ENCODE measurements at regions not wholly inside any gene's neighbourhood (a gene's known extent, or its start where the extent isn't known, plus 50 kb on each side); places are given as distances from the start of the nearest gene placed in this dataset.

GRCh38 chr14:103207388-103208072 is 84.3 kb downstream of the TNFAIP2 start:
- DNase-seq: no peak

DNA sequence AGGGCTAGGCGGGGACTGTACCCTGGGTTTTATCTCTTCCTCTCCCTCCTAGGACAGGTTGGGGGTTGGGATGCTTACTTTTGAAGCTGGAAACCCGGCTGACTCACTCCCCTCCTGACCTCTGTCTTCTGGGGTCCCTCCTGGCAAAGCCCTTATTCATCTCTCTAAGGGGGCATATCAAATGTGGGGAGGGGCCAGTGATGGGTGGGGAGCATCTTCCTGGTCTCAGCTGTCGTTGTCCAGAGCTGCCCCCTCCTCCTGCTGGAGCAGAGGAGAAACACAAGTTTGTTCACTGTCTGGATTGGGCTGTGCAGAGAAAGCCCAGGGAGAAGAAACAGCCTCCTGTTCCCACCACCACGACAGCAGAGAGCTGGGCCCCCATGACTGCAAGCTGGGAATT is 85.8 kb downstream of the TNFAIP2 start:
- DNase-seq: no peak

DNA sequence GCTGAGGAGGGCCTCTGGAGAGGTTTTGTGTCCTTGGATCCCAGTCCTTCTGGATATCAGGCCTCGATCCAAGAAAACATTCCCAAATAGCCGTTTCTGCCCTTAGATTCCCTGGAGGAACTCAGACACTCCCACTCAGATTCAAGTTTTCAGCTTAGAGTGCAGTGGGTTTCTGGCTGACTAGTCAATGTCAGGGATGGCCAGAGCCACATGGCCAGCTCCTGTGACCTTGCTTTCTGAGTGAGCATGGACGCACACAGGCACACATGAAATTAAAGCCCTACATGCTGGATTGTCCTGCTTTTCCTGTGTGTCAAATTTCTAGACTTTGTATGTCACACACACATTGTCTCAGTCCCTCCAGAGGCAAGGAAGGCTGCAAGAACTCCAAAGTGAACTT is 86.2 kb downstream of the TNFAIP2 start:
- DNase-seq: no peak

GRCh38 chr14:103213331-103213730 is 90.1 kb downstream of the TNFAIP2 start:
- DNase-seq: no peak

GRCh38 chr14:103214461-103214958 is 91.2 kb downstream of the TNFAIP2 start:
- no peak for DNase-seq

DNA sequence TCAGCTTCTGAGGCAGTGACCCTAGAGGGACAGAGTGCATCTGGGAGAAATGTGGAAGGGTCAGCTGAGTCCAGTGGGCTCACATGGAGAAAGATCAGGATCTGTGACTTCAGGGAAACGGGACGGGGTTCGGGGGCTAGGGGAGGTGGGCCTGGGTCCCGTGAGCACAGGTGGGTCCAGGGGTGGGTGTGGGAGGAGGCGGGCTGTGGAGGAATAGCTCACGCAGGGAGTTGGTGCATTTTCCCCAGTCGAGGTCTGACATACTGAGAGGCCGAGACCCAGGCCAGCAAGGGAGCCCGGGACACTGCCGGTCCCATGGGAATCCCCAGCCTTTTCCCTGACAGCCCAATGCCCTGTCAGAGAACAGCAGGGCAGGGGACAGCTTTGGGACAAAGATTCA is 93.1 kb downstream of the TNFAIP2 start:
- no peak for DNase-seq

- DNase-seq: no peak
These were observed 93.6 kb downstream of the TNFAIP2 start for GRCh38 chr14:103216857-103217256.

DNA sequence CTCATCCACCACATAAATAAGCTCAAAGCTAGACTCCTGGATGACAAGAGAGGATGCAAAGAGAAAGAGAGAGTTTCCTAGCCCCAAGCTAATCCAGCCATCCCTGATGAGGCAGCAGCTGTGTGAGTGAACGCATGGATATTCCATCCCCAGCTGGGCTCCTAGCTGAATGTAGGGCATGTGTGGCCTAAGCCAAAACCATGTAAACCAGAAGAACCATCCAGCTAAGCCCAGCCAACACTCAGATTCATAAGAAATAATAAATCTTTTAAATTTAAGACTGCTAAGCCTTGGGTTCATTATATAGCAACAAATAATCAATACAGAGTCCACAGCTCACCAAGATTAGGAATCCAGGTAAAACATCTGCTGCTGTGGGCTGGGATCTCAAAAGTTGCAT is 94.3 kb downstream of the TNFAIP2 start:
- DNase-seq: no peak

DNA sequence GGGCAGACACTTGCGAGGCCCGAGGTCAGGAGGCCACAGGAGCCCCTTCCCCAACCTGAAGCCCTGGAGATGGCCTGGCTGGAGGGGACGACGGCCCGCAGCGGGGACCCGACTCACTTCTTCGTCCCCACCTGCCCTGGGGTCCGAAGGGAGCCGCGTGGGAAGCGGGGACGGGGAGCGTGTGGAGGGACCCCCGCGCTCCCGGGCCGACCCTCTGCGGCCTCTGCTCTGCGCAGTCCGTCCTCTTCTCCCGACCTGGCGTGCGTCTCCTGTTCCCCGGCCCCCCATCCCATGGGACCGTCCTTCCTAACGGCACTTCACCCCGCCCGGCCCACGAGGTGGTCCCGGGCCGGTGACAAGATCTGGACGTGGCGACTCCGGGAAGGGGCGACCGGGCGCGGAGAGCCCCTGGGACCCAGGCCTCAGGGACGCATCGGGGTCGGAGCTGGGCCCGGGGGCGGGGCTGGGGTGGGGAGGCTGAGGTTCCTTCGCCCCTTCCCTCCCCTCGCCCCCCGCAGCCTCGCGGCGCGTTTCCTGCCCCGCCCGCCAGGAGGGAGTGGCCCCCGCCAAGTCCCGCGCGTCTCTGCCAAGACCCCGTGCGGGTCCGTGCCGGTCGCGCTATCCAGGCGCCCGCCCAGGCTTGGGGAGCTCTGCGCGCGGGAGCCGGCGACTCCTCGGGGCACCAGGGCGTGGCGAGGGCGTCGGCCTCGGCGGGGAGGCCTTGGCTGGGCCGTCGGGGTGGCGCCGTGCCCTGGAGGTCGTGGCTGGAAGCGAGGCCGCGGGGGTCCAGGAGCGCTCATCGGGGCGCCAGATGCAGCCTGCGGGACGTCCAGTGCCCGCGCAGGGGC is 97.1 kb downstream of the TNFAIP2 start:
- no peak for DNase-seq

DNA sequence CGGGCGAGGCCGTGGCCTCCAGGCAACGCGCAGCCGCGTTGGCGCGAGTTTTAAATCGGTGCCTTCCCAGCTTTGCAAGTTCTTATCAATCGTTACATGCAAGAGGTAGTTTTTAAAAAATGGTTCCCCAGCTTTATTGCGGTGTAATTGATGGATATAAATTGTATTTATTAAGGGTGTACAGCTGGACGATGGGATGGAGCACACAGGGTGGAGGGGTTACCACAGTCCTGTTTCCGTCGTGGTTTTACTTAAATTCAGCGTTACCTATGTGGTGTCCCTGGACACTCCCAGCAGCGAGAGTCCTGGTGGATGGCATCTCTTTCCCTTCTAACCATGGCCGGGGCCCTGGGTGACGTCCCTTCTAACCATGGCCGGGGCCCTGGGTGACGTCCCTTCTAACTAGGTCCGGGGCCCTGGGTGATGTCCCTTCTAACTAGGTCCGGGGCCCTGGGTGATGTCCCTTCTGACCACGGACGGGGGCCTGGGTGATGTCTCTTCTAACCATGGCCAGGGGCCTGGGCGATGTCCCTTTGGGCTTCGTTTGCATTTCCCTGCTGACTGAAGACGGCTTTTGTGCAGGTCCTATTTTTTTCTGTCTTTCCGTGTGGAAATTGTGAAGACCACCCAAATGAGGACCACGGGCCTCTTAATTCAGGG is 97.9 kb downstream of the TNFAIP2 start:
- DNase-seq: no peak

GRCh38 chr14:103221781-103222358 is 98.6 kb downstream of the TNFAIP2 start:
- no peak for DNase-seq

GRCh38 chr14:103223818-103224352 is 100.6 kb downstream of the TNFAIP2 start:
- DNase-seq: no peak

GRCh38 chr14:103225062-103225461 is 101.8 kb downstream of the TNFAIP2 start:
- no peak for DNase-seq

DNA sequence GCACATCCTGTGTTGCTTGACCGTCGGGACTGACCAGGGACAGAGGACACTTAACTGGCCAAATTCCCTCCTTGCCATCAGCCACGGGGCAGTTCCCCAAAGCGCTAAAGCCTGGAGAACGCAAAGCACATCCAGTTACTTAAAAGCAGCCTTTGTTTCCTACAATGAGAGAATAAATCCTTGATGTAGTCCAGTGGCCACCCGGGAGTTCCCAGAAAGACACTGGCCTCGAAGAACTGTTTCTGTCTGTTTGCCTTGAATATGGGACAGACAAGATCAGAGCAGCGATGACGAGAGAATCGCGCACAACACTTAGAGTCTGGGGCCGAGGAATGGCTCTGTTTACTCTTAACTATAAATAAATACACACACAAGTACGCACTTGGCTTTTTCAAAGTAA is 102.2 kb downstream of the TNFAIP2 start:
- no peak for DNase-seq

- no peak for DNase-seq
These were observed 104.0 kb downstream of the TNFAIP2 start for GRCh38 chr14:103227094-103227768.

DNA sequence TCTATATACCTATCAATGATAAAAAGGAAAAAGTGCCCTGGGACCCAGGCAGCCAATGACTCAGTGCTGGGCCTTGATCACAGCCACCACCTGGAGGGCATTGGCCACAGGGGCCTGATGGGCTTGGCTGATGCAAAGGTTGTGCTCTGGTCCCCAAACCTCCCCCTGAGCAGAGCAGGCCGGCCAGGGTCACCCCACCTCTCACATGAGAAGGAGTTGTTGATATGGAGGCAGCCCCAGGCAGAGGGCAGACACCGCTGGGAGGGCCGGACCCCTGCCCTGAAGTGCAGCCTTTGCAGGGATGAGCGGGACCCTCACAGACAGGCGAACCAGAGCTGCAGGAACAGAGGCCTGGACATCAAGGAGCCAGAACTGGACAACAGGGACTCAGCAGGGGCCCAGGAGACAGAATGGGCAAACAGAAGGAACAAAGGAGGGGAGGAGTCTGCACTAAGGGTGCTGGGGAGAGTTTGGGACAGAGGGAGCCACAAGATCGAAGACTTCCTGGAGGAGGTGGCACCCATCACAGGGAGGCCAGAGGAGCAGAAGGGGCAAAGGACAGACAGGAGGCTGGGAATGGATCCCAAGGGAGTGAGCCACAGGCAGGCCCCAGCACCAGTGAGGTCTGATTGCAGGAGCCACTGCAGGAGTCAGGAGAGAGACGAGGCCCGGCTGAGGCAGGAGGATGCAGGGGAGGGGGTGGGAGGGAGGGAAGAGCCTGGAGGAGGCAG is 105.0 kb downstream of the TNFAIP2 start:
- DNase-seq: no peak

- no peak for DNase-seq
These were observed 105.2 kb upstream of the EIF5 start for GRCh38 chr14:103228866-103229265.

DNA sequence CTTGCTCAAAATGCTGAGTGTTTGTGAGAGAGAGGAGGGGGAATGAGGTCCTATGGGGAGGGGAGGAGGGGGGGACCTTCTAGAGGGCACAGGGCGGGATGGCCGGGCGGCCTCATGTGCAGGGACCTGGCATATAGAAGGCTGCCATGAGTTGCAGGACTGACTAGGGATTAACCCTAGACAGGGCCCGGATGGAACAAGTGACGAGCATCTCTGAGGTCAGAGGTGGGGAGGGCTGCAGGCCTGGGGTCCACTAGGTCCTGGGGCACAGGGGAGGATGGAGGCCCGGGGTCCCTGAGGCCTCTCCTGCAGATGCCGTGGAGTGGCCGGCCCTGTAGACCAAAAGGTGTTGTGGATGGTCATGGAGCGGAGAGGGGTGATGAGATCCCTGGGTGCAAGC is 104.0 kb upstream of the EIF5 start:
- DNase-seq: no peak

- DNase-seq: no peak
These were observed 103.2 kb upstream of the EIF5 start for GRCh38 chr14:103230658-103231334.

DNA sequence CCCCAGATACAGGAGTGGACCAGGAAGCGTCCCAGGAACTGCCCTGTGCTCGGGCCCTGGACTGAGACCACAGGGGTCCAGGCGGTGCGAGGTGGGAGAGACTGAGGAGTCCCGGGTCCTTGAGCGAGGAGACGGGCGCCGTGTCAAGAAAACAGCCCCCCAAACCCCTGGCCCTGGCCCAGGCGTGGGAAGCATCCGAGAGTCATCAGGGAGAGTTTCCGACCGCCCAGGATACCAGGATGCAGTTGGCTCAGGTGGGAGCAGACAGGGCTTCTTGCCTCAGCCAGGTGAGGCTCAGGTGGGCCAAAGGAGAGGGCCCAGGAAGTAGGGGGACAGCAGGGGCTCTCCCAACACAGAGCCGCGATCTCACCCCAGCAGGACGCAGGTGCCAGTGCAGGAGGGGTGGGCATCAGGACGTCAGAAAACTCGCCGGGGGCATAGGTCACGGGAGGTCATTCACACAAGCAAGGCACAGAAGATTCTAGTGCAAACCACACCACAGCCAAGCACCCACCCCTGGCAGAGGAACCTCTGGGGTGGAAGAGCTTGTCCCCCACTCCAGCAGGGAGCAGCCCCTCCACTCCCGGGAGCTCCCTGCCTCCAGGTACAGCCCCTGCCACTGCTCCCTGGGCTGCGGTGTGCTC is 102.5 kb upstream of the EIF5 start:
- no peak for DNase-seq
